ENCODE measurements at regions not wholly inside any gene's neighbourhood (a gene's known extent, or its start where the extent isn't known, plus 50 kb on each side); places are given as distances from the start of the nearest gene placed in this dataset.

- TF ChIP-seq CTCF (conservative IDR thresholded peaks at IDR 0.05 in 1 of 2, IDR thresholded peaks at IDR 0.05 in 1 of 2; ENCODE audit: extremely low read depth in 1 of 2, insufficient read depth in 1 of 2, low read depth in 1 of 2, low read length in 2 of 2) (no peak), EZH2 (IDR thresholded peaks at IDR 0.05; ENCODE audit: borderline replicate concordance, low read length) (no peak)
Measured at GRCh38 chr4:111334361-111334760, 711.5 kb upstream of the PITX2 start.

All from mammary epithelial cell (primary cell).